Stimulated activated CD4-positive, alpha-beta T cell treated with anti-CD3 and anti-CD28 coated beads, Interleukin-12 subunit alpha, Interleukin-12 subunit beta, amount 100 ng/mL, for 4 hours (primary cell): ENCODE measurements at regions not wholly inside any gene's neighbourhood (a gene's known extent, or its start where the extent isn't known, plus 50 kb on each side); places are given as distances from the start of the nearest gene placed in this dataset.

Experiments
- DNase-seq: peaks from one replicate; pipeline ENCODE4 v3.0.0-alpha.2; 2020

GRCh38 chr16:86356804-86357203, 153.5 kb upstream of the FOXF1 start:
- no peak for DNase-seq

GRCh38 chr16:86357303-86357702, 153.0 kb upstream of the FOXF1 start:
- DNase-seq = no peak

DNA sequence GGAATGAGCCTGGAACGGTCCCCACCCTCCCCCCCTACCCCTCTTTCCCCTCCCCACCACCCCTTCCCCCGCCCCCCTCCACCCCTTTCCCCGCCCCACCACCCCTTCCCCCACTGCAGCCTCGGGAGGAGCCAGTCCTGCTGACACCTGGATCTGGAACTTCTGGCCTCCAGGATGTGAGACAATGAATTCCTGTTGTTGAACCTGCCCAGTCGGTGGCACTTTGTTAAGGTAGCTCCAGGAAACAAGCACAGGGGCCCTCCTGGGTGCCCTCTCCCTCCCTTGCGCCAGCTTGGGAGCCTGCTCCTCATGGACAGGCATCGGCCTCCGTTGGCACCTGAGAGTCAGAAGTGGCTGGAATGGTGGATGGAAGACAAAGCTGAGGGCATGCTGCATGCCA, 152.4 kb upstream of the FOXF1 start:
- DNase-seq = no peak

DNA sequence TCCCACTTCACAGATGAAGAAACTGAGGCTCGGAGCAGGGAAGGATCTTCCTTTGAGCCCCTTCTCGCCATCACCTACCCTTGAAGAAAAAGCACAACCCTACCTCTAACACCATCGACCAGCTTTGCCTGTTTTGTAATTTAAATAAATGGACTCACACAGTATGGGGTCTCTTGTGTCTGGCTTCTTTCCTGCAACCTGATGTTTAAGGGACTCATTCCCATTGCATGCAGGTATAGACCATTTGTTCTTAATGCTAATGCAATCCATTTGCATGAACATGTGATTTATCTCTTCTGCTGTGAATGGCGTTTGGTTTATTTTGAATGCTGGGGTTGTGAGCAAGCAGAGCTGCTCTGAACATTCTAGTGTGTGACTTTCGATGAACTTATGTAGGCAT, 150.8 kb upstream of the FOXF1 start:
- no peak for DNase-seq

GRCh38 chr16:86362155-86362849, 148.0 kb upstream of the FOXF1 start:
- DNase-seq = no peak

- DNase-seq = no peak
These were observed 147.3 kb upstream of the FOXF1 start for GRCh38 chr16:86363057-86363490.

DNA sequence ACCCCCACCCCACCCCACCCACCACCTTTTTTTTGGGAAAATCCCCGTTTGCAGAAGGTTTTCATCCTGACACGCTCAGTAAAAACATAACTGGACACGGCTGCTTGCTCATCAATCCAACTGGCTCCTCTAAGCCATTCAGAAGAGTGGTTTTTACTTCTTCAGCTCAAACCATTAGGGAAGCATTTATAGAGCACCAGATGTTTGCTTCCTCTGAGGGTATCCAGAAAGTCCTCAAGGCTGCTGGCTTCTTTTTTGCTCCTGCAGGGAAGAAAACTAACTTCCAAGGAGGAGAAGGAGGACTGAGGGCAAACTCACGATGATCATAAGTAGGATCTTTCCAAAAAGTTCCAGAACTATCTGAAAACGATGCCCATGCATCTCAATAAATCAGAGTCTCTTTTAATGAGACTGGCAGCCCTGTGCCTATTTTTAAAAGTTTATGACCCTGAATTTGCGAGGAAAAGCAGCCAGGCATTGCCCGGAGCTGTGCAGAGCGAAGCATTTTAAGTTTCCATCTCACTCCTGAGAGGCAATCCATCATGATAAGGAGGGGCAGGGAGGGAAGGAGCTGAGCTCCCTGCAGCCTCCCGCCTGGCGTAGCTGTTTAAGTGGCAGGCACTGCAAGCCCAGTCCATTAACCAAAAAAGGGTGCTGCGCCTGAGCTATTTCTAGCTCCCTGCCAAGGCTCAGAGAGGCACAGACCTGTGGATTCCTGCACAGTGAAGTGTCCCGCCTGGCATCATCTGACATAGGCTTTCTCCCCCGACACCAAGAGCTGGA, 146.3 kb upstream of the FOXF1 start:
- no peak for DNase-seq

GRCh38 chr16:86364653-86365380, 145.5 kb upstream of the FOXF1 start:
- DNase-seq = no peak

GRCh38 chr16:86365513-86366273, 144.6 kb upstream of the FOXF1 start:
- DNase-seq = no peak

- no peak for DNase-seq
These were observed 143.8 kb upstream of the FOXF1 start for GRCh38 chr16:86366481-86366880.

- DNase-seq = no peak
These were observed 142.8 kb upstream of the FOXF1 start for GRCh38 chr16:86367291-86368072.

DNA sequence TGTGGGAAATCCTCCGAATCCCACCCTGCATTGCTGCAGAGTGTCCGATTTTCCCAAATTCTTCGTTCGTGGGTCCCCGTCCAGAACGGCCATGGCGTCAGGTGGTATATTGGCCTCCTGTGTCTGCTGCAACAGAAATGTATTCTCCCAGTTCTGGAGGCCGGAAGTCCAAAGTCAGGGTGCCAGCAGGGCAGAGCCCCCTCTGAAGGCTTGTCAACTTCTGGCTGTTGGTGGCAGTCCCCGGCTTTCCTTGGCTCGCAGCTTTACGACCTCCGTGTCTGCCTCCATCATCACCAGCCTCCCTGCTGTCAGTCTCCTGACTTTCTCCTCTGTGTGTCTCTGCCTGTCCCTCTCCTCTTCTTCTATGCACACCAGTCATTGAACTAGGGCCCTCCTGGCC, 142.1 kb upstream of the FOXF1 start:
- no peak for DNase-seq

DNA sequence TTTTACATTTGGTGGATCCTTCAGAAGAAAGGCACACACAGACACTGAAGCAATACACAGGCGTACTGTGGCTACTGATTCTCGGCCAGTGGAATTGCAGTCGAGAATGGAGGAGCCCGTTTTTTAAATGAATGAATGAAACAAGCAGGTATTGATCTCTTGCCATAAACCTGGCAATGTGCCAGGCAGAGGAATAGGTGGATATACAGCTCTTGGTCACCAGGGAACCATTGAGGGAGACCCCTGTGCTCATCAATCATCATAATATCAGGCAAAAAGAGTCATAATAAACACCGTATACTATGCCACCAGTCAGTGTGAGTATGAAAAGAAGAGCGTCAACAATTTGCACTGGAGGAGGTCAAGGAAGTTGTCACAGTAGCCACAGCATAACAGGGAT, 140.3 kb upstream of the FOXF1 start:
- no peak for DNase-seq

GRCh38 chr16:86371083-86371803, 139.1 kb upstream of the FOXF1 start:
- no peak for DNase-seq

- DNase-seq = no peak
These were observed 138.1 kb upstream of the FOXF1 start for GRCh38 chr16:86372193-86372592.

DNA sequence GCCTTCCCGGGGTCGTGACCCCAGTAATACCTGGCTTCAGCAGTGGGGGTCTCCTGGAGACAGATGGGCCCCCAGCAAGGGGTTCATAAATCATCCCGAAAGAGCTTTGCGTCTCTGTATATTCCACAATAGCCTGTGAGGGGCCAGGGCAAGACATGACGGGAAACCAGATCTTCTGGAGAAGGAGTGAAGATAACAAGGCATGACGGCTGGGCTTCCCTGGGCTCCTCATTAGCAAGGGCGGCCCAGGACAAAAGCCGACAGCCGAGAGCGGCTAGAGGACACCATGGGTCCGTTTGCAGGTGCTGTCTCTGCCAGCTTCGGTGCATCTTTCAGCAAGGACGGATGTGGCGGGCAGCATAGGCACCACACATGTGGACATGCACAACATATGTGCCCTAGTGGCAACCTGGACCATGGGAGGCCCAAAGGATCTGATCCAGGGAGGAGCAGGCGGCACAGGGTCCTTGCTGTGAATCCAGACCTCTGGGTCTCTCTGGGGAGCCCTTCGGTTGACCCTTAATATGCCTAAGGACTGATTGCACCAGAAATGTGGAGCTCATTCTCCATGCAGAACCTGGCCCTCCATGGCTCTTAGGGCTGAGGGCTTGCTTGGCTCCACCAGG, 136.9 kb upstream of the FOXF1 start:
- DNase-seq = no peak

GRCh38 chr16:86374603-86375130, 135.7 kb upstream of the FOXF1 start:
- DNase-seq = no peak

DNA sequence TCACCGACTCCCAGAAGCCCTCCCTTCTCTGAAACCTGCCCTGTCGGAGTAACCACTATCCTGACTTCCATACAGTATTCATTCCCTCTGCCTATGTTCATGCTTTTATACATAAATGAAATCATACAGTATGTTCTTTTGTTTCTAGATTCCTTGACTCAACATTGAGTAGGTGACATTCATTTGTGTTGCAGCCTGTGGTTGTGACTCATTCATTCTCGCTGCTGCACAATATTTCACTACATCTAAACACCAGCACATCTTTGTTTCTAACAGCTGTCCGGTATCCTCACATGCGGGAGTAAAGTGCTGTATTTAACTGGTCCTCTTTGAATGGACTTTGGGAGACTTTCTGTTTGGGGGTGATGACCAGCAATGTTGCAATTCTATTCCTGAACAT, 135.0 kb upstream of the FOXF1 start:
- DNase-seq = no peak

GRCh38 chr16:86375851-86376250, 134.5 kb upstream of the FOXF1 start:
- no peak for DNase-seq

DNA sequence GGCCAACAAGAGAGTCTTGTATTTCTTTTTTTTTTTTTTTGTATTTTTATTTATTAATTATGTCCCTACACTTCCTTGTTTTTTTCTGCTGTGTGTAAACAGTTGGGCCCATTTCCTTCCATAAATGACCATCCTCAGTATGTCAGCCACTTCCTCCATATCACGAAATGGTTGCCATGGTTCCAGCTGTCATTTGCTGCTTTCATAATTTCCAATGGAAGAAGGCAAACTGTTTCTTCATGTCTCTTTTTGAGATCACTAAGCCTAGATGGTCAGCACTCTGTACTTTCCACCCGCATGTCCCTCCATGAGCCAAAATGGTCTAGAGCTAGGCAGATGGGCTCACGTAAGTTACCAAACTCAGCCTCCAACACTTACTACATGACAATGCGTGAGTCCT, 133.5 kb upstream of the FOXF1 start:
- DNase-seq = no peak
